ENCODE measurements at regions not wholly inside any gene's neighbourhood (a gene's known extent, or its start where the extent isn't known, plus 50 kb on each side); places are given as distances from the start of the nearest gene placed in this dataset.

DNA sequence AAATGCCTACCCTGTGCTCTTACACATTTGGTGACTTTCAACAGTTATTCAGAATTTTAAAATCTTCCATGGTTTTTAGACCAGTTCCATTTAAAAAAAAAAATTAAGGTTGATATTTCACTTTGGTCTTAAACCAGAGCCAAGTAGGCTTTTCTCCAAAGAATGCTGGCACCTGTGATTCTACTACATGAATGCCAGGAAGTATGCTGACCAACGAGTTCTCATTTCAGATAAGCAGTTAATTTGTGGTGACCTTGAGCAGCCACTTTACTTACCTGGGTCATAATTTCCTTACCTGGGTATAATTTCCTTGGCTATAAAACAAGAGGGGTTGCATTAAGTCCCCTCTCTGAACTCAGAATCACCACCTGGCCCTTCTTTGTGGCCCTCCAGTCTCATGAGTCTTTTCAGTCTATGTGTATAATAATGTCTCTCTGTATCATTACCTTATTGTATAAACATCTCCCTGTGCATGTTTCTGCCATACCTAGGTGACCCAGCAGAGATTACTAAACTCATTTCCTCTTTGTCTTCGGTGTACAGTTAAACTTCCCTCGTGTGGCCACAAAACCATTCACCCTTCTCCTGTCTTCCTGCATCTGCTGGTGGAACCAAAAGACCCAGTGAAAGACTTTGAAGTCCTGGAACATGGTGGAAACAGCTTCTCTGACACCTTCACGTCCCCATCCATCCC, 139.1 kb upstream of the DPT start:
- FAIRE-seq: no peak

DNA sequence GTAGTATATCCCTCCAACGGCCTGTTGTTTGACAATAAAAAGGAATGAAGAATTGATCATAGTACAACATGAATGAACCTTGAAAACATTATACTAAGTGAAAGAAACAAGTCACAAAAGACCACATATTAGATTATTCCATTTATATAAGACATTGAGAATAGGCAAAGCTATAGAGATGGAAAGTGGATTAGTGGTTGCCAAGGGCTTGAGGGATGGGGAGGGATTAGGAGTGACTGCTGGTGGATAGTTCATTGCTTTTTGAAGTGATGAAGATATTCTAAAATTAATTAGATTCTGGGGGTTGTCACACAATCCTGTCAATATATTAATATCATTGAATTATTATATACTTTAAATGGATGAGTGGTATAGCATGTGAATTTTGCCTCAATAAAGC, 142.5 kb upstream of the DPT start:
- no peak for FAIRE-seq
- no peak for DNase-seq (ENCODE audit: low spot score)

More for the DNA sequence above, 139.1 kb upstream of the DPT start:
- DNase-seq (ENCODE audit: low spot score): no peak

DNA sequence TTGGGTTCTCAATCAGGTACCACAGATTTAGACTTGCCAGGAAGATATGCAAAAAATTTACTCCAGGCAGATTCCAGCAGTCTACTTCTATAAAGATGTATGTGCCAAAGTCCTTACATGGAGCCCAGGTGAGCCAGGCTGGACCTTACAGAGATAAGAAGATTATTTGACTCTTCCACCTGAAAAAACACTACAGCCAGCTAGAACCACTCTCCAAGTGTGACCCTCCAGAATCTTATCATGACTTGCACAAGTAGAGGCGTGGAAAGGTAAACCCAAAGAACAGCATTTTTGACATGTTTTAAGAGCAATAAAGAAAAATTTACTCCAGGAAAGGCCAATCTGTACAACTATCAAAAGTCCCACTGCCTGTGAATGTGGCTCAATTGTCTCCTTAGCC, 146.8 kb upstream of the DPT start:
- DNase-seq (ENCODE audit: low spot score): no peak
- FAIRE-seq: no peak

DNA sequence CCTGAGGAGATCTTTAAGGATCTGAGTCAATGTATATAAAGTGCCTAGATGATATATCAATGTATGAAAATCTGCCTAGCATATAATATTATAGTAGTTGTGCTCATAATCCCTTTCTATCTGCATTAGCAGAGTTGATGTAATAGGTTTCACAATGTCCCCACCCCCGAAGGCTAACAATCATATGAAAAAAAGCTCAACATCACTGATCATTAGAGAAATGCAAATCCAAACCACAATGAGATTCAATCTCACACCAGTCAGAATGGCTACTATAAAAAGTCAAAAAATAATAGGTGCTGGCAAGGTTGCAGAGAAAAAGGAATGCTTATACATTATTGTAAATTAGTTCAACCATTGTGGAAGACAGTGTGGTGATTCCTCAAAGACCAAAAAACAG, 147.8 kb upstream of the DPT start:
- DNase-seq (ENCODE audit: low spot score) (no peak), FAIRE-seq (no peak)

DNA sequence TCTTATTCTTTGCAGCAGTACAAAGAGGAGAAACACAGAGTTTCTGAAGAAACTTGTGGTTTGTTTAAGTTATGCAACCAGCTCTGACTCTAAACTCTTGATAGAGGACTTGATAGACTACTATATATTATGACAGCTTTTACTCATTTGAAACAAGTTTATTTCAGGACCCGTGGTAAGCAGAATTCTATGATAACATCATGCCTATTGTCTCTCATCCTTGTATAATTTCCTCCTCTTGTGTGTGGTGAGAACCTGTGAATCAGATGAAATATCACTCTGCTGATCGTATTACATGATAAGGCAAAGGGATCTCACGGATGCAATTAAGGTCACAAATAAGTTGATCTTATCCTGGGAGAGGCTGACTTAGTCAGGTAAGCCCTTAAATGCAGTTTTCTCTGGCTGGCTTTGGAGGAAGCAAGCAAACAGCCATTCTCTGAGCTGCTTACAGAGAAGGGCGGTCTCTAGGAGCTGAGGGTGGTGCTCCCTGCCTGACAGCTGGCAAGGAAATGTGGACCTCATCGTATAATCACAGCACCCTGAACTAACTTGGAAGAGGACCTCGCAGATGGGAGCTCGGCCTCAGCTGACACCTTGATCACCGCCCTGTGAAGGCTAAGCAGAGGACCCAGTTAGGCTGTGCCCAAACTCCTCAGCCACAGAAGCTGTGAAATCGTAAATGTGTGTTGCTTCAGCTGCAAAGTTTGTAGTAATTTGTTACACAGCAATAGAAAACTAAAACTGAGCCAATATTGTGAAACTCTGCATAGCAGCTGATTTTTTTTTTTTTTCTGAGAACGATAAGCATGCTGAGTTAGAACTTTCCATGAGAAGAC, 151.1 kb upstream of the DPT start:
- DNase-seq (ENCODE audit: low spot score) (no peak), FAIRE-seq (no peak)

DNA sequence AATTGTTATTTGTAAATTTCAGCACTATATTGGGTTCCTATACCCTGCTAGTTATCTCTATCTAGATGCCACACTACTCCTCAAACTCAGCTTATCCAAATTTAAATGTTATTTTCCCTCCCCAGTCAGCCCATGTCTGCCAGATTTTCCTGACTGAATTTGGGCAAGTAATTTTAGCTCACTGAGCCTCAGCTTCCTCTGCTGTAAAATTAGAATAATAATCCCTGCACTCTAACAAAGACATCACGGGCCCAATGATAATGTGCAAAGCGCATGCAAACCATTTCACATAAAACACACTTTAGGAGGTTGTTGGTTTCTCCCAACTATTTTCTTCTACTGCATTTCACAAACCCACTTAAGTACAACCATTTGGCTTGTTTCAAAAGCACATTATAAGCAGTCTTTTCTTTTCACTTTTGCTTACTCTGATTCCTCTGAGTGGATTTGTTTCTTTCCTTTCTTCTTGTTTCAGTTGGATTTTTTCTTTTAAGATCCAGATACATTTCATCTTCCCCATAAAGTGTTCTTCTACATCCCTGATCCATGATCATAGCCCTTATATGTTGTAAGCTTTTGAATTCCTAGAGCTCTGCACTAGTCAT, 152.8 kb upstream of the DPT start:
- DNase-seq (ENCODE audit: low spot score) (no peak), FAIRE-seq (no peak)

DNA sequence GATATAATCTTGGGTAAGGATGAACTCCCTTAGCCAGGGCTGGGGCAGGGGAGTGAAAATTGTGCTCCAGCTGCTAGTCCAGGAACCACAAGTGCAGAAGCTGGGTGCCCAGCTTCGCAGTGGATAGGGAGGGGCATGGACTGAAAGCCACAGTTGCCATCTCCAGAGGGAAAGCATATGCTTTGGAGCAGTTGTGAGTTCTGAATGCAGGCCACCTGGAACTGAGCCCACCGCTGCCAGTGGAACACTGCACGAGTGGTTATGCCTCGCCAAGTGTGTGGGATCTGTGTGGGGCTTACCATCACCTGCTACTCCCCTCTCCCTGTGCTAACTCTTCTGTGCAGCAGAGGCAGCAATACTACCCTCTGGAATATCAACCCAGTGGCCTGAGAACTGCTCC, 158.4 kb upstream of the DPT start:
- DNase-seq (ENCODE audit: low spot score) (no peak), FAIRE-seq (no peak)

DNA sequence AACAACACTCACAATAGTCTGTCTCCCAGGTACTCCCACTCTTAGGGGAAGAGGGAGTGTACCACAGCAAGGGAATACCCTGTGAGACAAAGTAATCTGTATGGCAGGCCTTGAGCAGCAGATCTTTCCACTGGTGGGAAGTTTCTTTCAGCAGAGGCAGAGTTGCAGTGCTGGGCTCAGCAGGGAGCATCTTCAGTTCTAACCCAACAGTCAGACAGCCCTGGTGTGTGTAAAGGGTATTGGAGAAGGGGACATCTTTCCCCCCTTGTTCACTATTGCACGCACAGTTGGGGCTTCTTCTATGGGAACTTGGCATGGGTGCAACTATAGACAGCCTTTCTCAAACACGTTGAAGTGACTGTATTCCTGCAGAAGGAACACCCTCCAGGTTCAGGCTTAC, 159.4 kb upstream of the DPT start:
- no peak for FAIRE-seq
- no peak for DNase-seq (ENCODE audit: low spot score)

DNA sequence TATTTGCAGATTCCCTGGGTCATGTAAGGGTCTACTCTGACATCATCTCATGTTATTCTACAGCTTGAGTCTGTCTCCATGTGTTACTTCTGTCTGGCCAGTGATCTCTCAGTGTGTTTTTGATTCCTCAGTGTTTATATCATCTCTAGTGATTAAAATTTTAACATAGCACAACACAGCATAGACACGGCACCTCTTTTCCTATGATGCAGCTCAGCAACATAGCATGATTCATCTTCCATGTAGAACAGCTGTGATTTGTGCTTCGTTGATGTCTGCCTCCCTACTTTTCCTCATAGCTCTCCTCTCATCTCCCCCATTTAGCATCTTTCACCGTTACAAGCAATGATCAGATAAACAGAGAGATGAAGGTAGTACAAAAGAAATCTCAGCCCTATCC, 163.9 kb upstream of the DPT start:
- no peak for DNase-seq (ENCODE audit: low spot score)
- FAIRE-seq: no peak

DNA sequence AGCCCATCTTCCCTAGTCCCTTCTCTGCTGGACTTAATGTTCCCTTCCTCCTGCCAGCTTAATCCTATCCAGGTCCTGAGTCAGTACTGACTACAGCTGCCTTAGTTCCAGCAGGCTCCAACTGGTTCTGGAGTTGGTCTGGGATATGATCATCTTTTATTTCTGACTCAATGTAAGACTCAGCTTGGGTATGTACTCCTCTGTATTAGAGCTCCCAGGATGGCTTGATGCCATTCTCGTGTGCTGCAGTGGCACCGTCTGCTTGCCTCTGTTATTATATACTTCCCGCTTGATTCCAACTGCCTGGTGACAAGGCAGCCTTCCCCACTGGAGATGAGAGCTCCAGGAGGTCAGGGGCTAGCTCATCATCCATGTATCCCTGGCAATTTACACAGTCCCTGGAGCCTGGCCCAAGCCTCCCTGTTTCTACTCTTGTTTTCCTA, 164.4 kb upstream of the DPT start:
- DNase-seq (ENCODE audit: low spot score) (no peak), FAIRE-seq (no peak)

DNA sequence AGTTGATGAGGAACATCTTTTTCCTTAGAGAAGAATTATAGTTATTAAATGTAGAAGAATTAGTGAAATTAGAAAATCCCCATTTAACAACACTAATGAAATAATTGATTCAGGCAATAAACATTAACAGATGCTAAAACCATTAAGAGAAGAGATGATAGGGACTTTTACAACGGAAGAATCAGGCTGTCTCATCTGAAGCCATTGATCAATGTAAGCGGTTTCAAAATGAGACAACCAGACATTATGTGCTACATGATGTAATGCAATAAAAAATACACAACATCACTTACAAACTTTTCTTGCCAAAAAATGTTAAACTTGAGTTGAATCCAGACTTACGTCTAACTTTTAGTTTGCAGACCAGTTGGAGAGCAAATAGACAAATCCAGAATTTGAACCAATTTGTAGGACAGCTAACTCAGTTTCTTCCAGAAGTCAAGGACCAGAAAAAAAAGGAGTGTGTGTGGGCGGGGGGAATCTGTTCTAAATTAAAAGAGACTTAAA, 165.4 kb upstream of the DPT start:
- no peak for DNase-seq (ENCODE audit: low spot score)
- FAIRE-seq: no peak

DNA sequence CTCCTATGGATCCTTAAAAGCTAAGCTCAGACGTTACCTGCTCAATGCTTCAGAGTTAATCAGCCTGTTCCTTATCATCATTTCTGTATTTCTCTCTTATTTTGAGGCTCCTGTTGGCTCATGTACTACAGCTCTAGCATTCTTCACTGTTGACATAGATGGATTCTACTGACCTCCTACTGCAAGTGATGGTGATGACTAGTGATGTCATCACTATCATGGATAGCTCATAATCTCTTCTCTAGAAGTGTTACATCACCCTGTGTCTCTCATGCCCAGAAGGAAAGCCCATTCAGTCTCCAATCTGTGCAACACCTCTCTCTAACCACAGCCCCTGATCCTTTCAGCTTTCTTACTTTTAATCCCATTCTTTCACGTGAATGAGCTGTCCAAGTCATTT, 168.2 kb upstream of the DPT start:
- FAIRE-seq (no peak), DNase-seq (ENCODE audit: low spot score) (no peak)

DNA sequence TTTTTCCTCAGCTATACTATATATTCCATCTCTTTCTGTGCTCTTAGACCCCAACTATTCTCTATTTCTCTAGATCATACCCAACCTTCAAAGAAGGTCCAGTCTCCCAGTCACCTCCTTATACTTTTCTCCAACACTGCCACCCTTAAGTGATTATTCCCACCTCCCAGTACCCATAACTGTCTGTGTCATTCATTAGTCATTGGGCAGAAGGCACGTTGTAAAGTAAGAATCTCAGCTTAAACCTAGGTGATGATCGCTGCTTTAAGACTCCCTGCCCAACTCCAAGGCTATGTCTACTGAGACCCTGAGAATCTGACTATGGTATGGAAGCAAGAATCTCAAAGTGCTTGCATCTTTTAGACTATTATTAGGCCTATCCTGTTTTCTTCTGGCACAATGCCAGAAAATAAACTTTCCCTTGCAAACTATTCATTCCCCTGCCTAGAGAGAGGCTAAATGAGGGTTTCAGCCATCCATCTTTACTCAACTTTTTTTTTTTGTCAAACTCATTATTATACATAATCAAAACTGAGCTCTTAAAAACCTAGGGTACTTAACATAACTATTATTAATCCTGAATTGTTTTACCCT, 174.3 kb upstream of the DPT start:
- FAIRE-seq (peak; percentile 24), DNase-seq (ENCODE audit: low spot score) (peak; percentile 18)

DNA sequence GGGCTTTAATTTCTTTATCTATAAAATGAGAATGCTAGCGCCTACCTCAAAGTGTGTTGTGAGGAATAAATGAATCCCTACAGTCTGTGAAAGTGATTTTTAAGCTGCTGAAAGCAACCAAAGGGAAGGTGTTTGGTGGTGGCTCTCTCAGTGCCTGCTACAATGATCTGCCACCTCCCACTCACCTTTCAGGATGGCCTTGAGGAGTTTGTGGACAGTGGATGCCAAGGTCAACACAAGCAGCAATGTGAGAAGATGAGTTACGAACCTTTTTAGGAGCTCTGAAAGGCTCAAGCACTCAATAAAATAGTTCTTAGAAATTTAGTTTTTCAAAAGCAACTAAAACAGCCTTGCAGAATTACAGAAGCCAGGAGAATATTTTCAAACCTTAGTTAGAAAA, 176.6 kb upstream of the DPT start:
- FAIRE-seq: no peak
- DNase-seq (ENCODE audit: low spot score): no peak

DNA sequence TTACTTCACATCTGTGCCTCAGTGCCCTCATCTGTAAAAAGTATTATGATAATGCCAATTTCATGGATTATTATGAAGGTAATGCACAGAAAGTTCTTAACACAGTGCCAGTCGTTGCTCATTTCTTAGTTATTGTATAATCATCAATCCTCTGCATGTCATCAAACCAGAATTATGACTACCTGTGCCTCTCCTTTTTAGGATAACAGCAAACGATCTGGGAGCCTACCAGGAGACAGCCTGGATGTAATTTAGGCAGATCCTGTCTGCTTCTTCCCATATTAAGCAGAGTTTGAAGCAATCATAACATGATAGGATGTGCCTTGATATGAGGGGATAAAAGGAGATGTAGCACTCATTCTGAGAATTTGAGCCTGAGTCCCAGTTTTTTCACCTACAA, 177.4 kb upstream of the DPT start:
- DNase-seq (ENCODE audit: low spot score) (no peak), FAIRE-seq (no peak)

DNA sequence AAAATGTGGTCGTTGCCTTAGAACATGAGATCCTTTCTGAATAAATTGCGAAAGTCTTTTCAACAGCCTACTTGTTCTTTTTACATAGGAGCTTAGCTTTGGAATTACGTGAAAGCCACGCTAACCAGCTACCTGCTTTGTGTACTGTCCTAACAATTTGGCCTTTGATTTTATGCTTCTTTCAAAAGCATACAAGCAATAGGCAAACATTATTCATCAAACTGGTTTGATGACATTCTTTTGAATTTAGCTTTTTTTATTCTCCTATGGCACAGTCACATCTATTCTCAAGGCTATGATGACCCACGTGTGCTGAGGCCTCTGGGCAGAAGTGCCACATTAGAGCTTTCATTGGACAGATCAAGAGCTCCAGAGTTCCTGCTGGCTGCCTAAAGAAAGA, 178.0 kb upstream of the DPT start:
- FAIRE-seq (no peak), DNase-seq (ENCODE audit: low spot score) (no peak)

DNA sequence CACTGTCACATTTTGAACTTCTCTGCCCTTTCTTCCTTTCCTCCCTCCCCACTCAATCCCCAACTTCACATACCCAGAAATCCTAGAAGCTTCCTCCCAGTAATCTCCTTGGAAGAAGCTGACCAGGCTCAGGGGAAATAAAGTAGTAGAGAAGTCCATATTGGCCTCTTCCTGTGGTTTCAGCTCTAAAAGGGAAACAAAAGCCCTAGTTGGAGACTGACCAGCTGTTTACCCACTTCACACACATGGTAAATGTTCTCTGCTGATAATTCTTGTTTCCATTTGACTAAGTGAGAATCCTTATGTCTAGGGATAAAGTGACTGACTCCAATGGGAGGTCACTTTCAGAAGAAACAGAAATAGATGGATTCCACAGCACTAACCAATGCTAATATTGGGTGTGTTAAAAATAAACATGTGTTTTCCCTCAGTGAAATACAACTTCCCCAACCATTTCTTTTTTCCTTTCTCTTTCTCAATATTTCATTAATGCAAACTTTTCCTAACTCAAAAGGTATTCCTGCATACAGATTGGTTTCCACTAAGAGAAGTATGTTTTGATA, 178.9 kb upstream of the DPT start:
- DNase-seq (ENCODE audit: low spot score): no peak

DNA sequence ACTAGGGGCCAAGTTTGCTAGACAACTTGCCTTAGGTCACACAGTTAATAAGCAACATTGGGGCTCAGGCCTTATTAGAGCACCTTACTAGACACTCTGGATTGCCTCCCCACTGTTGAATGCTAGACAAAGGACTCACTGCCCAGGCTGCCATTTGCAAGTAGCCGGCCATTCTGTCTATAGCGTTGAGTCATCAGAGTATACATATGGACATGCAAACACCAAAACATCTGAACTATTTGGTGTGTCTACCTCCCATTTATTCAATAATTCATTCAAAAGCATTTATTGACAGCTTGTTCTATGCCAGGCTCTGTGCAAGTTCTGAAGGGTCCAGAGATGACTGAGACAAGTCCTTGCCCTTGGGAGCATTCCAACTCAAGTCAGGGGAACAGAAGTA, 181.4 kb upstream of the DPT start:
- no peak for FAIRE-seq
- DNase-seq (ENCODE audit: low spot score): no peak

More for the DNA sequence above, 178.9 kb upstream of the DPT start:
- no peak for FAIRE-seq

DNA sequence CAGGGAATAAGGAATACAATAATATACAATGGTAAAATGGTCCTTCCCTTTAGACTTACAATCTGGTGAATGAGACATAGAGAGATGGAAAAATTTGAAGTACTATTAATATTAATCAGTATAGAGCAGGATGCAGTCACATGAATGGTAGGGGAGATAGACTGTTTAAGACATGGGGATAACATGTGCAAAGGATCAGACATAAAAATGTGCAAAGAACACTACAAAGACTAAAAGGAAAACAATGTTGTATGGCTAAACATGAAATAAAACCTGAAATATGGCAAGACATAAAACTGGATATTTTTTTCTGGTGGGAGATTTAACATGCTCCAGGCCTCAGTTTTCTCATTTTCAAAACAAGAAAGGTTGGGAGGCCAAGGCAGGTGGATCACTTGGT, 182.4 kb upstream of the DPT start:
- DNase-seq (ENCODE audit: low spot score): no peak
- no peak for FAIRE-seq

DNA sequence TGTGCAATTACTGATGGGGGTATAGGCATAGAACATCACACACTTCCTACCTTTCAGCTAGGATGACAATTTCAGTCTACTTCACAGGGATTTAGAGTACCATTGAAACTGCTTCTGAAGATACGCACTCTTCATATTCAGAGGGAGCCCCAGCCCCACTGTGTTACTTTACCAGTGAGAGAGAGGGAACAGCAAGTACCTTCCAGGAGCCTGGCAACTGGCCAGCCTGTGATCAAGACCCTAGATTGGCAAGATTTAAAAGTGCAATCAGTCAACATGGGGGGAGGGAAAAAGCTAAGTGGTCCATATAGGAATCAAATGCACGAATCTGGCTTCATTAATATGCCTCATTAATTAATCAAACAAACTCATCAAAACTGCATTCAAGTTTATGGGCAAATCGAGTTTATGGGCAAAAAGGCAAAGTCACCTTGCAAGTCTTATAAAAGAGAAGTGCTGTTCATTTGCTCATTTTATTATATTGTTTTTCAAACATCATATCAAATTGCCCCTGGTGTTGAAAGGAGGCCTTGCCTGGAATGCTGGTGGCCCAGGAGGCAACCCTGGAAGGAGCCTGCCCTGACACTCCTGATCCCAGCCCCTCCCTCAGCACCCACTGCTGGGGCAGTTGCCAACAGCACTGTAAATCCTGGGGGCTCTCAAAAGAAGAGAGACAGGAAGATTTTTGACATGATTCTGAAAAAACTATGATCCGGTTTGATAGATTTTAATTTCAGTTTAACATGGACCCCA, 184.9 kb upstream of the DPT start:
- DNase-seq (ENCODE audit: low spot score) (no peak), FAIRE-seq (no peak)

DNA sequence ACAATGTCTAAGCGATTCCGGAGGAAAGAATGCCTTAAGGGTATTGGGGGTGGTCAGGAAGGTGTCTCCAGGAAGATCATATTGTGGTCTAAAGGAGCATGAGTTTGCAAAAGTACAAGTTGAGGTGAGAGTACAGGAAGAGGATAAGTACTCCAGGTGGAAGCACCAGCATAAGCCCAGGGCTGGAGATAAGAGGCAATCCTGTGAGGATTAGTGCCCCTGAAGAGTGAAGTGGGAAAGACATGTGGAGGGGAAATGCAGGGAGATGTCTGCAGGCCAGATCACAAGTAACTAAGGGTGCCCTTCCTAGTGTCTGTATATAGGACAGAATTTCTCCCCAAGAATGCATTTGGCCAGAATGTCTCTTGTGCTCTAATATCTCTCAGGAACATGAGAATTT, 188.3 kb upstream of the DPT start:
- FAIRE-seq (no peak), DNase-seq (ENCODE audit: low spot score) (no peak)
